ENCODE measurements at regions not wholly inside any gene's neighbourhood (a gene's known extent, or its start where the extent isn't known, plus 50 kb on each side); places are given as distances from the start of the nearest gene placed in this dataset.
"Not testable (repeated sequence)": the region's sequence is repeated elsewhere in the genome, so short reads cannot be mapped to it uniquely, and the experiment has no call there.

DNA sequence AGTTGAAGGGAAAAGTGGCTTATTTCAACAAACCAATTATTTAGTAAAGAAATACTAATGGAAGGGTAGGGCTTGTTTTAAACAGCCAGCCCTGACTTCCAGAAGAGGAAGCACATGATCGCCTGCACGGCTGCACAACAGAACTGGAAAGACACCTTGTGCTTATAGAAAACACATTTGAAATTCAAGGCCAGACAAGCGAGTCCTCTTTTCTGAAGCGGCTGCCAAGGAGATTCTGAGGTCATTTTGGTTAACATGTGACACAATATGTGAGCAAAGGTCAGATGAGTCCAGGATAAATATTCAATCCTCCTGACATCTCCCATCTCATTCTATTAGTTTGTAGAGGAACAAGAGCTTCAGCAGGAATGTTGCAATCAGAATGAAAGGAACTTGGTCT is 461.4 kb upstream of the ST8SIA4 start:
- DNase-seq (ENCODE audit: low spot score), result no peak

DNA sequence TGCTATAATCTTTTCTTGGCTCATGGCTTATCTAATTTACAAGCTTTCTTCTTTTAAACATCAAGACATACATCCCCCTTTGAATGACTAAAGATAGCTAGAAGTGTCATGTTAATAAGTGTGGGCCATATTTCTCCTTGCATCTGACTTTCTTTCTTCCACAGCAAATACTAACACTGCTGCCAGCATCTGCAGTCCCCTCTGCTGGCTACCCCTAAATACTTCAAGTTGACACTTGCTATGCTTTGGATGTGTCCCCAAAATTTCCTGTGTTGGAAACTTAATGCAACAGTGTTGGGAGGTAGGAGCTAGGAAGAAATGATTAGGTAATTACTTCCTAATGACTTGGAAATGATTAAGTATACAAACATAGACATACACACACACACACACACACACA is 459.0 kb upstream of the ST8SIA4 start:
- no peak for DNase-seq (ENCODE audit: low spot score)

DNA sequence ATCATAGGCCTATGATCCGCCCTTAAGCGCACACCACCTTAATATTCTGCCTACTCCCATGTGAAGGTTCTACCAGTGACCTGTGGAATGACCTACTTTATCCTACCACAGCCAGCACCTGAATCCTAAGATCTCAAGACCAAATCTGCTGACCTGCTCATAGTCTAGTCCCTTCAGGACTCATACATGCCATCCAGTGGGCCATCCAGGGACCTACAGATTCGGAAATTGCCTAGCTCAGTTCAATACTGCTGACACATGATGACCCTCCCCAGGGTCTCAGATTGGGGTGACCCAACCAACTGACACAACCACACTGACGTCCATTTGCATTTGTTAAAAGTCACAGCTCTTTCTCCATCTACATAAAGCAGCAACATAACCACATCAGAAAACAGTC is 443.8 kb upstream of the ST8SIA4 start:
- DNase-seq (ENCODE audit: low spot score), result no peak

DNA sequence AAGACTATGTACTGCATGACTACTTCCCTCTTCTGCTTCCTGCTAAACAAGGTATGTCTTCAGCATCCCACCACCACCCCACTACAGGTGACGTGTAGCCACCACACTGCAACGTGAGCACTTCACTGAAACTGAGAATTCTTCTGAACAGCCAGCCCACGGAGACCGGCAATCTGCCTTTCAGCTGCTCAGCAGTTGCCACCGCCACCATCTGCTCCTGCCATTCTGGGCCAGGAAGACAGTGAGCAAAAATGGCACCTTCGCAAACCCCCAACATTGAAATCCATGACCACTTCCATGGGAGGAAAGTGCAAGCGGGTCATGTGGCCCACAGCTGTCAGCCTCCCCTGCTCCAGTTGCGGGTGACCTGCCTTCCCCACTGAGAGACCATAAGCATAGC is 443.4 kb upstream of the ST8SIA4 start:
- DNase-seq (ENCODE audit: low spot score), result no peak

DNA sequence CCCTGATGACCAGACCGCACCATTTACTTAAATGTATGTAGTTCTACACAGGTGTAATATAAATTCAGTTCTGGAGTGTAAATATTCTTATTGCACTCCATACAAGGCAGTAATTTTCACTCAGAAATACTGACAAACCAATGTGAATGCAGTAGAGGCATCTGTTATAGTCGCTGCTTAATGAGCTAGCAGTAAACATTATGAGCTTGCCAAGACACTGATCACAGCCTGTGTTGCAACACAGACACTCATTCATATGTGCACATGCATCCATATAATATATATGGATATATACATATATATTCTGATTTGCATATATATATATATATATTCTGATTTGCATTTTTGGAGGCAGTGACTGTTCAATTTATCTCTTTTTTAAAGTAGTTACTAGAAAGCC is 435.1 kb upstream of the ST8SIA4 start:
- no peak for DNase-seq (ENCODE audit: low spot score)

DNA sequence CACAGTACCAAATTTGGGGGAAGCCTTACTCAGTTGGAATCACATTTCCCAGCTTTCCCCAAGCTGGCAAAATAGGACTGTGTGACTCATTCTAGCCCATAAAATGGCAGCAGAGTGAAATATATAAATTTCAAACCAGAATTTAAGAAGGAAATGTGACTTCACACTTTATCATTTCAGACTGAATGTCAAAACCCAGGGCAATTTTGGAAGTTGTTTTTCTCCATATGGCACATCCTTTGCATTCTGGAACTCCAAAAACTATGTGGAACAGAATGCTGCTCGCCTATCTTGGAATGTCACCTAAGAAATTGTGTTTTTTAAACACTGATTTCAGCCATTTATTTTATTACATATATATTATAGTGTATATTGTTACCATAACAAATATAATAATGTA is 424.7 kb upstream of the ST8SIA4 start:
- no peak for DNase-seq (ENCODE audit: low spot score)

DNA sequence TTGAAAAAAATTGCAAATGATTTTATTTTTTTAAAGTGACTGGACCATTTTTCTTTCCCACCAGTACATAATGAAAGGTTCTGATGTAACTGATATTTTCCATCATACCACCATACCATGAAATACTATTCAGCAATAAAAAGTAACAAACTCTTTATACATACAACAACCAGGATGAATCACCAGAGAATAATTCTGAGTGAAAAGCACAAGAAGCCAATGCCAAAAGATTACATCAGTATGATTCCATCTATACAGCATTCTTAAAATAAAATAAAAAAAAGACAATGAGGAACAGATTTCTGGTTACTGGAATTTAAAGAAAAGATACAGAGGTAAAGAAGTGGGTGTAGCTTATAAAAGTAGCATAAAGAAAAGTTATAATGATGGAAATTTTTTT is 423.7 kb upstream of the ST8SIA4 start:
- DNase-seq (ENCODE audit: low spot score), result no peak

DNA sequence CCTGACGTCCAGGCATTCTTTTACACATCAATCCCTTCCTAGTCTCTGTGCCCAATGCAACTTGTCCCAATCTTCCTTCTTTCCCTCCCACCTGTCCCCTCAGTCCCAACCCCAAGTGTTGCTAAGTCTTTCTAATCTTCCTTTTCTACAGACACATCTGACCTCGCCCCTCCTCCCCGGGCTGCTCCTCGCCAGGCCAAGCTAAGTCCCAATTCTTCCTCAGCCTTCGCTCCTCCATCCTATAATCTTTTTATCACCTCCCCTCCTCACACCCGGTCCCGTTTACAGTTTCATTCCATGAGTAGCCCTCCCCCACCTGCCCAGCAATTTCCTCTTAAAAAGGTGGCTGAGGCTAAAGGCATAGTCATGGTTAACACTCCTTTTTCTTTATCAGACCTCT is 413.3 kb upstream of the ST8SIA4 start:
- DNase-seq (ENCODE audit: low spot score), result not testable (repeated sequence)

DNA sequence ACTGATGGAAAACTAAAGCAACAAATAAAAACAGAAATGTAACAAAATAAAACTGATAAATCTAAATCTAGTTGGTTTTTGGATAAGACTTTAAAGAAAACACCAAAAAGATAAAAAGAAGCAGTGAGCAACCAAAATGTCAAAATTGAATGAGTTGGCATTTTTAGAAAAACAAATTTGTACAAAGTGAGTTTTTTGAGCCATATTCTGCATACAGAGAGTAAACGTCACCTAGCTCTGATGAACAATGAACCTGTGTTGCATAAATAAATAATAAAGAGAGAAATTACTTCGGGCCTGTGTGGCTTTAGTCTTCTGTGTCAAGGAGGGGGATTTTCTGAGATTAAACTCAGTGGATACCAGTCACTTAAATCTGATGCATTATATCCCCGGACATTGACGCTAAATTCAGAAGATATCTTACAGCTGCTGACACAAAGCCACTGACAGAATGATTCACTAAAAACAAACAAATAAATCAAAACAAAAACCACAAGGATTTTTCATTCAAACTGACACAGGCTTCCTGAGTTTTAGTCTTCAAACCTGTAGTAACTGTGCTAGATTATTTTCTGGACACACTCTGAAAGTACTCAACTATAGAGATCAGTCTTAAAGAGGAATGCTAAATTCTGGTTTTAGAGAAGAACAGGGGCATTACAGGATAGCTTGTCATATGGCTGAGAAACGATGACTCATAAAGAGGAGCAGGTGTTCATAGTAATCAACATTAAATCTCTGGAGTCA is 403.5 kb upstream of the ST8SIA4 start:
- no peak for DNase-seq (ENCODE audit: low spot score)

DNA sequence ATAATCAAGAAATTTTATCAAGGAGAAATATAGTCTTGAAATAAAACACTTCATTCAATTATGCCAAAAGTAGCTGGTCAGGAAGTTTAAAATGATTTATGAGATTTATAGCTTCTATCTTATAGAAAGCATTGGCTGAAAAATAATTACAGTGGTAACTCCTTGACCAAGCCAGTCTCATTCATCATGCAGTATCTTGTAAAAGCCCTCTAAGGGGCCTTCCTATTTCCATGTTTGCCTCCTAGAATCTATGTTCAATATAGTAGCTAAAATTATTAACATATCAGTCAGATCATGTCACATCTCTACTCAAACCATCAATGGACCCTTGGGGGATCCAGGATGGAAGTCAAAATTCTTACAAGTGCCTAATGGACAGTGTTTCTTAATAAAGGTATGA is 393.4 kb upstream of the ST8SIA4 start:
- DNase-seq (ENCODE audit: low spot score), result no peak

DNA sequence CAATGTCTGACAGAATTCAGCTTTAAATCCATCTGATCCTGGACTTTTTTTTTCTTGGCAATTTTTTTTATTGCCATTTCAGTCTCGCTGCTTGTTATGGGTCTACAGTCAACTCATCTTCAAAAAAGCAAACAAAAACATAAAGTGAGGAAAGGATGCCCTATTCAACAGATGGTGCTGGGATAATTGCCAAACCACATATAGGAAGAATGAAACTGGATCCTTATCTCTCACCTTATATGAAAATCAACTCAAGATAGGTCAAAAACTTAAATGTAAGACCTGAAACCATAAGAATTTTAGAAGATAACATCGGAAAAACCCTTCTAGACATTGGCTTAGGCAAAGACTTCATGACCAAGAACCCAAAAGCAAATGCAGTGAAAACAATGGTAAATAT is 389.1 kb upstream of the ST8SIA4 start:
- no peak for DNase-seq (ENCODE audit: low spot score)

DNA sequence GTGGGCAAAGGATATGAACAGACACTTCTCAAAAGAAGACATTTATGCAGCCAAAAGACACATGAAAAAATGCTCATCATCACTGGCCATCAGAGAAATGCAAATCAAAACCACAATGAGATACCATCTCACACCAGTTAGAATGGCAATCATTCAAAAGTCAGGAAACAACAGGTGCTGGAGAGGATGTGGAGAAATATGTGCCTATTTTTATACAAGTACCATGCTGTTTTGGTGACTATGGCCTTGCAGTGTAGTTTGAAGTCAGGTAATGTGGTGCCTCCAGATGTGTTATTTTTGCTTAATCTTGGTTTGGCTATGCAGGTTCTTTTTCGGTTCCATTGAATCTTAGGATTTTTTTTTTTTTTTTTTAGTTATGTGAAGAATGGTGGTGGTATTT is 387.7 kb upstream of the ST8SIA4 start:
- DNase-seq (ENCODE audit: low spot score), result not testable (repeated sequence)

DNA sequence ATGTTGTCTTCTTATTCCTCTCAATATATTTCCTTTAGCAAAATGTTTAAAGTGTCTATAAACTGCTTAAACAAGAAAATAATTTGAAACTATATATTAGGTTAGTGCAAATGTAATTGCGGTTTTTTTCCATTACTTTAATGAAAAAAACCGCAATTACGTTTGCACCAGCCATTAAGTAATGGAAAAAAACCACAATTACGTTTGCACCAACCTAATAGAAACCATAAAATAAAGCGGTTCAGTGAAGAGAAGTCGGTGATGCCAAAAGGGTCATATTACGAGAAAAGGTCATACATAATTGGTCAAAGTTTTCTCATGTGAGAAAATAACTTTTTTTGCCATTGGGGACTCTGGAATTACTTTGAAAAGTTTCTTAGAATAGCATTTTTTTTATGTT is 385.6 kb upstream of the ST8SIA4 start:
- DNase-seq (ENCODE audit: low spot score), result no peak

DNA sequence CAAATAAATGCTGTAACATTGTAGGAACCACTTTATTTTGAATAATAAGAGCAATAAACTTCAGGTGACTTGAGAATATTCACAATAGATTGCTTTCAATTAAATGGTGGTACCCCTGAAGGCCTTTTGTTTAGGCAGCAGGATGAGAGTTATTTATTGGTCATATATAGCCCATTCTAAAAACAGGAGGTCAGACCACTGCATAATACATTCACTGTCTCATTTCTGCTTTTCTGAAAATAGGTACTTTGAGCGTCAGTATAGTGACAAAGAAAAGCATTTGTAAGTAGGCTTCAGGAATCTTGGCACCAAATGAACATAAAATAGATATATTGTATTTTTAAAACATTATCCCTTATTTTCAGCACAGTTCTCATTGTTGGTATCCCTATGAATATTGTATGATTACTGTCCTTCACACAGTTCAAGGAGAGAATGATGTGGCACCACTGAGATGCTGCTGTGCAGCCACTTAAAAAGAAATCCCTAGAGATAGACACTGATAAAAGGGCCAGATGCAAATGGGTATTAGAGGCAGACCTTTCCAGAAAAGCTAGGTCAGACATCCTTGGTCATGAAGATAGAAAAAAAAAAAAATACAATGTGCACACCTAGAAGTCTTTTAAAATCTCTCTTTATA is 381.8 kb upstream of the ST8SIA4 start:
- DNase-seq (ENCODE audit: low spot score), result no peak

DNA sequence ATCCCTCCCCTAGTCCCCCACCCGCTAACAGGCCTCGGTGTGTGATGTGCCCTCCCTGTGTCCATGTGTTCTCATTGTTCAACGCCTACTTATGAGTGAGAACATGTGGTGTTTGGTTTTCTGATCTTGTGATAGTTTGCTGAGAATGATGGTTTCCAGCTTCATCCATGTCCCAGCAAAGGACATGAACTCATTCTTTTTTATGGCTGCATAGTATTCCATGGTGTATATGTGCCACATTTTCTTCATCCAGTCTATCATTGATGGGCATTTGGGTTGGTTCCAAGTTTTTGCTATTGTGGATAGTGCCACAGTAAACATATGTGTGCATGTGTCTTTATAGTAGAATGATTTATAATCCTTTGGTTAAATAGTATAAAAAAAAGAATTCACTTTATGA is 380.9 kb upstream of the ST8SIA4 start:
- DNase-seq (ENCODE audit: low spot score), result not testable (repeated sequence)

DNA sequence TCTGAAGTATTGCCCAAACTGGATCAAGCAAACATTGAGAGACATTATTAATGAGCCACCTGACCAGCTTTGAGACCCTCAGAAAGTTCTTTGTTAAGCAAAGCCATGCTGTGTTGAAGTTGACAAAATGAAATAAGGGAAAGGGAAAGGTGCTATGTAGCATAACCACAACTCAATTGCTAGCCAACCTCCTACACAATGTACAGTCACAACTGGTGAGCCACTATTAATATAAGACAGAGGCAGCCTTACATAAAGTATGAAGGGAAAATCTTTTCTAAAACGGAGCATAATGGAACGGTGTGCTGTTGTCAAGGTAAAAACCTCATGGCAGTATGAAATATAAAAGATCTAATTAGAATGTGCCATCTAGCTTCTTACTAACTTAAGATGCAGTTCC is 375.8 kb upstream of the ST8SIA4 start:
- no peak for DNase-seq (ENCODE audit: low spot score)

DNA sequence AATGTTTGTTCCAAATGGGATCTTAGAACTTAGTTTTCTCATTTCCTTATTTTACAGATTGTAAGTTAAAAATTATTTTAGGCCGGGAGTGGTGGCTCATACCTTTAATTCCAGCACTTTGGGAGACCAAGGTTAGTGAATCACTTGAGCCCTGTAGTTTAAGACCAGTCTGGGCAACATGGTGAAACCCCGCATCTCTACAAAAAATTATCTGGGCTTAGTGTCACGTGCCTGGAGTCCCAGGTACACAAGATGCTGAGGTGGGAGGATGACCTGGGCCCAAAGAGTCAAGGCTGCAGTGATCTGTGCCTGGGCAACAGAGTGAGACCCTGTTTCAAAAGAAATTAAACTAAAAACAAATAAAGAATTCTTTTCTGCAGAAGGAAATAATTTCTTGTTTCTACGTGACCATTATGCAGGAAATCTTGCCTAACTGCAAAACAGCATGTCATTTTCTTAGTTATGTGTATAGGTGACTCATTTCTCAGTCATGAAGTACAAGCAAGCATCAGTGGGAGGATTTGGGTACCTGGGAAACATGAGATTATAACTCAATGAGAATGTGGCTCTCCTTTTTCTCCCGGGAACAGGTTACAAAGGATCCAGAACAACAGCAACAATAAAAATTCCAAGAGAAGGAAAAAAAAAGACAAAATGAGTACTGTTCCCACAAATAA is 375.1 kb upstream of the ST8SIA4 start:
- DNase-seq (ENCODE audit: low spot score), result no peak

DNA sequence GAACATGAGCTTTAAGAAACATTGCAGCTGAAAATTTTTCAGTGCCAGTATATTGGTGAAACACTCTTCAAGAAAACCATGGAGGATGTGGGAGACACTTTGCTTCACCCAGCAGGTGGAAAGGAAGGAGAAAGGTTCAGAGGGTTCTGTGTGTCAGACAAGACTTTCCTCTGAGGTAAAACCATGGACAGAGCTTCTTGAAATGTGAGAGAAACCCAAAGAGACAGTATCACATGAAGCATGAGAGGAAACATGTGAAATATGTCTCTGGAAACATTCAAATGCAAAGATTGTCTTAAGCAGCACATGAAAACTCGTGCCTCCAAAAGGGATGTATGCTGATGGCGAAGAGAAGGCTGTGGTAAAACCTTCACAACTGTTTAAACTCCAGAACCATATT is 368.9 kb upstream of the ST8SIA4 start:
- DNase-seq (ENCODE audit: low spot score), result no peak

DNA sequence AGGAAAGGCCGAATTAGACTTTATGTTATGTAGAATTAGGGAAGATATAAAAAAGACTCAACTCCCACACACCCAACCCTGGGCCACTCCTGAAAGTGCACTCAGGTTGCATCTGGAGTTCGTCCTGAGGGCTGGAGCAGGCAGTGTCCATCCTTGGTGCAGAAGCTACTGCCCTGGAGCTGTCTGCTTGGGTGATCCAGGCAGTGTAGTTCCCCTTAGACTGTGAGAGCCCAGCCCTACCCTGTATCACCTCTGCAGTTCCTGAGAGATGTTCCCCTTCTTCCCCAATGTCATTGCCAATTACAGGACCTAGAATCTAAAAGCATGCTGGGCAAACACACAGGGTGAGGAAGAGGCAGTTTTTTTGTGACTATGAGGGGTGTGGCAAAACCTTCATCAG is 368.3 kb upstream of the ST8SIA4 start:
- no peak for DNase-seq (ENCODE audit: low spot score)

DNA sequence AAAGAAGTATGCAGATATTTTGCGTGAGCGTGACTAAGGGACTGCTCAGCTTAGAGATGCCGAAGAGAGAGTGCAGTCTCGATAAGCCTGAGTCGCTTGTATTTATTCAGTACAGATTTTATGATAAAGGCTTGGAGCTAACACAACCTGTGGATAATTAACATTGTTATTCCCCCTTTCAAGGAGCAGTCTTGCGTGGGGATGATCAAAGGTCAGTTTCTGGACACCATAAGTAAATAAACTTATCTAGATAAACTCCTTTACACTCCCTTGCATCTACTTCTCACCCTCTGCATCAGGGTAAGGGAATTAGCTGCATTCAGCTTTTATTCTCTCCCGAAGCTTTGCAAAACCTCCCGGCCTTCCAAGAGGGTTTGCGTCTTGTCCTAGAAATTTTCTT is 357.8 kb upstream of the ST8SIA4 start:
- DNase-seq (ENCODE audit: low spot score), result peak; percentile 35

DNA sequence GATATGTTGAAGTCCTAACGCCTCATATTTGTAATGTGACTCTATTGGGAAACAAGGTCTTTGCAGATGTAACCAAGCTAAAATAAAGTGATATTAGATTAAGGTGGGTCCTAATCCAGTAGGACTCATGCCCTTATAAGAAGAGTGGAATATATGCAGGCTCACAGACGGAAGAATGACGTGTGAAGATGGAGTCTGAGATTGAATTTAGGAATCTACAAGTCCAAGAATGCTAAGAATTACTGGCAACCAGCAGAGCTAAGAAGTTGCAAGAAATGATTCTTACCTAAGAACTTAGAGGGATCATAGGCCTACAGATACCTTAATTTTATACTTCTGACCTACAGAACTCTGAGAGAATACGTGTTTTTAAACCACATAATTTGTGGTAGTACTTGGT is 350.0 kb upstream of the ST8SIA4 start:
- DNase-seq (ENCODE audit: low spot score), result no peak

DNA sequence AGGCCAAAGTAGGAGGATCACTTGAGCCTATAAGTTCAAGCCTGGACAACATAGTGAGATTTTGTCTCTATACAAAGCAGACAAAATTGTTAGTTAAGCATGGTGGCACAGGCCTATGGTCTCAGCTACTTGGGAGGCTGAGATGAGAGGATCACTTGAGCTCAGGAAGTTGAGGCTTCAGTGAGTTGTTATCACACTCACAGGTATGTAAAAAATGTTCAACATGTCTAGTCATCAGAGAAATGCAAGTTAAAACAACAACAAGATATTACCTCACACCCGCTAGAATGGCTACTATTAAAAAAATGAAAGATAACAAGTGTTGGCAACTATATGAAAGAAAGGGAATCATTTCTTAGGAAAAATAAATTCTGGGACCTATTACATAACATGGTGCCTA is 341.5 kb upstream of the ST8SIA4 start:
- DNase-seq (ENCODE audit: low spot score), result no peak

DNA sequence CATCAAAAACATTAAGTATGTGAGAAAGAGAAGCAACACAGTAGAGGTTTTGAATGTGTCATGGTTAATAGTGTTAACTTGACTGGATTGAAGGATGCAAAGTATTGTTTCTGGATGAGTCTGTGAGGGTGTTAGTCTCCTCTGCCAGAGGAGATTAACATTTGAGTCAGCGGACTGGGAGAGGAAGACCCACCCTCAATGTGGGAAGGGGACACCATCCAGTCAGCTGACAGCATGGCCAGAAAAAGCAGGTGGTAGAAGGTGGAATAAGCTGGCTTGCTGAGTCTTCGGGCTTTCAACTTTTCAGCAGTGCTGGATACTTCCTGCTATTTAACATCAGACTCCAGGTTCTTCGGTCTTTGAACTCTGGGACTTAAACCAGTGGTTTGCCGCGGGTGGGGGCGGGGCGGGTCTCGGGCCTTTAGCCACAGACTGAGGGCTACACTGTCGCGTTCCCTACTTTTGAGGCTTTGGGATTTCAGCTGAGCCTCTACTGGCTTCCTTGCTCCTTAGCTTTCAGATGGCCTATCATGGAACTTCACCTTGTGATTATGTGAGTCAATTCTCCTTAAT is 309.9 kb upstream of the ST8SIA4 start:
- no peak for DNase-seq (ENCODE audit: low spot score)

All from mucosa of gallbladder (tissue), 1 donor.